ENCODE measurements at regions not wholly inside any gene's neighbourhood (a gene's known extent, or its start where the extent isn't known, plus 50 kb on each side); places are given as distances from the start of the nearest gene placed in this dataset.

- TF ChIP-seq CTCF (IDR thresholded peaks at IDR 0.05; ENCODE audit: insufficient read depth, low read depth, low read length) (no peak), EZH2 (IDR thresholded peaks at IDR 0.05; ENCODE audit: insufficient read depth, low read length) (no peak)
These were observed 363.9 kb upstream of the MEF2C start for GRCh38 chr5:89246864-89247263.
